K562 (cell line): ENCODE measurements at regions not wholly inside any gene's neighbourhood (a gene's known extent, or its start where the extent isn't known, plus 50 kb on each side); places are given as distances from the start of the nearest gene placed in this dataset.

Experiments used
- ATAC-seq: fragments of 200-7000 bp; cut with Tn5 transposase; 3 replicates; pipeline ENCODE4 v1.9.1; 2020; ENCODE audit warnings: moderate library complexity
- BruUV-seq: library from RNA; stranded (reverse); fragments of 400-500 nt; replicated peaks from 2 replicates; lab custom pipeline; 2021; lab: Mats Ljungman, UMichigan
- CTCF ChIA-PET: fragments of 300-600 bp; formaldehyde crosslinking; extraction: SDS; loops from one replicate; lab custom pipeline; 2021; ENCODE audit warnings: low intra/inter-chr PET ratio; lab: Yijun Ruan, JAX
- POLR2A ChIA-PET: fragments of 300-600, 350-650 bp; sonication (Branson Sonifier 250); formaldehyde crosslinking; extraction: SDS; loops from one replicate; lab custom pipeline; 2021; ENCODE audit warnings: antibody characterized with exemption, inconsistent platforms; lab: Yijun Ruan, JAX
- DNase-seq, 4 experiments: peaks; one replicate each; pipeline versions ENCODE4 v3.0.0 to v3.0.0-alpha.2; 2011 to 2018; ENCODE audit warnings: low spot score in 3 of 4, mixed read lengths in 3 of 4; ENCODE audit errors: extremely low read depth in 1 of 4
- FAIRE-seq: peaks from 2 replicates; lab custom pipeline; 2011; peaks lifted over from hg19 to GRCh38; lab: Jason Lieb, UNC
- H2AFZ ChIP-seq: 2 replicates; pipeline ENCODE4 v1.6.0; 2011; ENCODE audit warnings: low read depth, low read length, control low read depth, inconsistent platforms
- H3K27ac ChIP-seq: fragments of 200-600 bp; 3 replicates; pipeline ENCODE4 v1.8.0; 2011; ENCODE audit warnings: low read depth, mild to moderate bottlenecking, control low read depth, inconsistent platforms, low read length, moderate library complexity, mixed read lengths; ENCODE audit errors: extremely low read depth
- H3K27me3 ChIP-seq, 2 experiments: fragments of 300-600 bp in 1 of 2; 2 replicates in 1 of 2; 3 replicates in 1 of 2; pipeline versions ENCODE4 v1.6.0 to v1.8.0; 2011; ENCODE audit warnings: inconsistent platforms in 2 of 2, low read length in 2 of 2, mild to moderate bottlenecking in 1 of 2, mixed read lengths in 1 of 2, moderate library complexity in 1 of 2; ENCODE audit not compliant: control insufficient read depth in 2 of 2, insufficient read depth in 2 of 2
- H3K36me3 ChIP-seq: fragments of 300-600 bp; 3 replicates; pipeline ENCODE4 v1.8.0; 2011; ENCODE audit warnings: mild to moderate bottlenecking, low read length, inconsistent platforms; ENCODE audit not compliant: control insufficient read depth, insufficient read depth
- H3K4me1 ChIP-seq, 2 experiments: fragments of 200-600 bp in 1 of 2; replicated peaks in 1 of 2; 2 replicates in 1 of 2; 3 replicates in 1 of 2; pipeline versions ENCODE4 v1.5.1 to v1.8.0; 2011; ENCODE audit warnings: inconsistent platforms in 2 of 2, low read length in 2 of 2, mild to moderate bottlenecking in 1 of 2, mixed read lengths in 1 of 2, moderate library complexity in 1 of 2; ENCODE audit not compliant: control insufficient read depth in 2 of 2, insufficient read depth in 2 of 2
- H3K4me2 ChIP-seq: 2 replicates; pipeline ENCODE4 v1.6.1; 2011; ENCODE audit warnings: low read length, control low read depth, inconsistent platforms, mixed read lengths; ENCODE audit not compliant: insufficient read depth
- H3K4me3 ChIP-seq: fragments of 200-600 bp; sonication (generic), shearing (Covaris generic); 2 replicates; pipeline ENCODE4 v1.5.1; 2016; ENCODE audit warnings: control low read depth, inconsistent platforms
- H3K79me2 ChIP-seq: fragments of 200-600 bp; 3 replicates; pipeline ENCODE4 v1.8.0; 2011; ENCODE audit warnings: low read length, inconsistent platforms; ENCODE audit not compliant: control insufficient read depth, insufficient read depth
- H3K9ac ChIP-seq, 2 experiments: 2 replicates each; pipeline versions ENCODE4 v1.6.0 to v1.6.1; 2011; ENCODE audit warnings: low read depth in 2 of 2, low read length in 2 of 2, control low read depth in 1 of 2, inconsistent platforms in 1 of 2, mild to moderate bottlenecking in 1 of 2, mixed read lengths in 1 of 2; ENCODE audit not compliant: insufficient read depth in 1 of 2
- H3K9me1 ChIP-seq: one replicate; pipeline ENCODE4 v1.6.0; 2011; ENCODE audit warnings: inconsistent platforms, mild to moderate bottlenecking, low read length, moderate library complexity; ENCODE audit not compliant: control insufficient read depth, insufficient read depth
- H3K9me3 ChIP-seq: replicated peaks from 2 replicates; pipeline ENCODE4 v1.5.1; 2011; ENCODE audit warnings: low read depth, low read length, inconsistent platforms; ENCODE audit not compliant: control insufficient read depth, insufficient read depth
- H4K20me1 ChIP-seq: replicated peaks from 2 replicates; pipeline ENCODE4 v1.6.1; 2011; ENCODE audit warnings: low read length, inconsistent platforms, mixed read lengths; ENCODE audit not compliant: control insufficient read depth, insufficient read depth
- ADNP ChIP-seq: fragments of 200-800 bp; sonication (Bioruptor generic); IDR thresholded peaks from 2 replicates; pipeline ENCODE4 v1.6.1; 2016; ENCODE audit warnings: missing genetic modification characterization, missing compliant biosample characterization
- DACH1 ChIP-seq: fragments of 450-650 bp; IDR thresholded peaks from 2 replicates; pipeline ENCODE4 v1.6.1; 2018; ENCODE audit not compliant: partially characterized antibody
- HLTF ChIP-seq: fragments of 450-650 bp; IDR thresholded peaks from 2 replicates; pipeline ENCODE4 v1.6.1; 2016
- HNRNPK ChIP-seq: fragments of 200-400 bp; formaldehyde crosslinking; IDR thresholded peaks from one replicate; pipeline ENCODE4 v1.6.1; 2018; ENCODE audit warnings: mild to moderate bottlenecking, low read depth, low read length; ENCODE audit not compliant: poor library complexity, severe bottlenecking
- RUNX1 ChIP-seq: sonication (generic); IDR thresholded peaks from 2 replicates; pipeline ENCODE4 v1.6.1; 2016; ENCODE audit warnings: antibody characterized with exemption, low read depth
- ZNF347 ChIP-seq: fragments of 450-650 bp; formaldehyde crosslinking; IDR thresholded peaks from 2 replicates; pipeline ENCODE4 v1.4.0; 2020; ENCODE audit warnings: low read depth, mild to moderate bottlenecking, moderate library complexity
- WGBS: fragments of 100-300 bp; shearing (Covaris generic); methylation state at CpG from one replicate; pipeline ENCODE4 v1.1.6; 2016; ENCODE audit warnings: low coverage, mixed read lengths; ENCODE audit not compliant: insufficient coverage; ENCODE audit errors: missing lambda C conversion rate; 5-methylcytosine and 5-hydroxymethylcytosine counted together
- in situ Hi-C: fragments of 300-500 bp; cut with MboI; formaldehyde crosslinking; loops from 4 replicates; pipeline ENCODE4 v1.15.0; 2018; ENCODE audit warnings: inconsistent platforms, mixed read lengths
- intact Hi-C: fragments of 100-400 bp; cut with micrococcal nuclease; formaldehyde crosslinking; loops from 2 replicates; pipeline ENCODE4 v1.14.2; 2022
- TF ChIP-seq, protein P1 (sequence below): fragments of 250-450 bp; sonication (Bioruptor Pico); IDR thresholded peaks from 2 replicates; pipeline ENCODE4 v1.8.0; 2021; ENCODE audit warnings: borderline replicate concordance, mild to moderate bottlenecking, moderate library complexity; ENCODE audit not compliant: poor library complexity, severe bottlenecking
- TF ChIP-seq, protein P2 (sequence below): fragments of 250-450 bp; sonication (Bioruptor Pico); IDR thresholded peaks from 2 replicates; pipeline ENCODE4 v1.5.0; 2021; ENCODE audit warnings: mild to moderate bottlenecking, borderline replicate concordance
- TF ChIP-seq, protein P3 (sequence below): fragments of 450-650 bp; formaldehyde crosslinking; IDR thresholded peaks from 2 replicates; pipeline ENCODE4 v1.4.0; 2022; ENCODE audit warnings: missing genetic modification characterization

GRCh38 chr20:39871013-39871412 lies 818.0 kb downstream of the MAFB start:
- in situ Hi-C loops, result no loop called here
- no peaks in the 10 kb centered on the region for H3K79me2 ChIP-seq
- H3K9me3 ChIP-seq, result no peaks in the 10 kb centered on the region
- no peak overlapping the region for H3K27ac ChIP-seq
- 0% methylated on average over 1 of the region's 1 CpG for WGBS
- no peak for TF ChIP-seq DACH1
- TF ChIP-seq, protein P1, sequence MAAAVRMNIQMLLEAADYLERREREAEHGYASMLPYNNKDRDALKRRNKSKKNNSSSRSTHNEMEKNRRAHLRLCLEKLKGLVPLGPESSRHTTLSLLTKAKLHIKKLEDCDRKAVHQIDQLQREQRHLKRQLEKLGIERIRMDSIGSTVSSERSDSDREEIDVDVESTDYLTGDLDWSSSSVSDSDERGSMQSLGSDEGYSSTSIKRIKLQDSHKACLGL (CRISPR knock-in tag), result no peak
- TF ChIP-seq, protein P2, sequence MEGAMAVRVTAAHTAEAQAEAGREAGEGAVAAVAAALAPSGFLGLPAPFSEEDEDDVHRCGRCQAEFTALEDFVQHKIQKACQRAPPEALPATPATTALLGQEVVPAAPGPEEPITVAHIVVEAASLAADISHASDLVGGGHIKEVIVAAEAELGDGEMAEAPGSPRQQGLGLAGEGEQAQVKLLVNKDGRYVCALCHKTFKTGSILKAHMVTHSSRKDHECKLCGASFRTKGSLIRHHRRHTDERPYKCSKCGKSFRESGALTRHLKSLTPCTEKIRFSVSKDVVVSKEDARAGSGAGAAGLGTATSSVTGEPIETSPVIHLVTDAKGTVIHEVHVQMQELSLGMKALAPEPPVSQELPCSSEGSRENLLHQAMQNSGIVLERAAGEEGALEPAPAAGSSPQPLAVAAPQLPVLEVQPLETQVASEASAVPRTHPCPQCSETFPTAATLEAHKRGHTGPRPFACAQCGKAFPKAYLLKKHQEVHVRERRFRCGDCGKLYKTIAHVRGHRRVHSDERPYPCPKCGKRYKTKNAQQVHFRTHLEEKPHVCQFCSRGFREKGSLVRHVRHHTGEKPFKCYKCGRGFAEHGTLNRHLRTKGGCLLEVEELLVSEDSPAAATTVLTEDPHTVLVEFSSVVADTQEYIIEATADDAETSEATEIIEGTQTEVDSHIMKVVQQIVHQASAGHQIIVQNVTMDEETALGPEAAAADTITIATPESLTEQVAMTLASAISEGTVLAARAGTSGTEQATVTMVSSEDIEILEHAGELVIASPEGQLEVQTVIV (CRISPR knock-in tag), result no peak
- TF ChIP-seq ZNF347 (CRISPR knock-in tag), result no peak
- no peak for TF ChIP-seq HNRNPK
- TF ChIP-seq ADNP (tag), result no peak
- no peak for TF ChIP-seq HLTF
- TF ChIP-seq, protein P3, sequence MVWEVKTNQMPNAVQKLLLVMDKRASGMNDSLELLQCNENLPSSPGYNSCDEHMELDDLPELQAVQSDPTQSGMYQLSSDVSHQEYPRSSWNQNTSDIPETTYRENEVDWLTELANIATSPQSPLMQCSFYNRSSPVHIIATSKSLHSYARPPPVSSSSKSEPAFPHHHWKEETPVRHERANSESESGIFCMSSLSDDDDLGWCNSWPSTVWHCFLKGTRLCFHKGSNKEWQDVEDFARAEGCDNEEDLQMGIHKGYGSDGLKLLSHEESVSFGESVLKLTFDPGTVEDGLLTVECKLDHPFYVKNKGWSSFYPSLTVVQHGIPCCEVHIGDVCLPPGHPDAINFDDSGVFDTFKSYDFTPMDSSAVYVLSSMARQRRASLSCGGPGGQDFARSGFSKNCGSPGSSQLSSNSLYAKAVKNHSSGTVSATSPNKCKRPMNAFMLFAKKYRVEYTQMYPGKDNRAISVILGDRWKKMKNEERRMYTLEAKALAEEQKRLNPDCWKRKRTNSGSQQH (CRISPR knock-in tag), result no peak
- TF ChIP-seq RUNX1, result no peak
- TF ChIP-seq, all 486 proteins: peak for 0
- intact Hi-C loops, result no loop called here
- ChIA-PET CTCF (no interaction called here), POLR2A (no interaction called here)
- Histone ChIP-seq H3K9ac (no peak overlapping the region), H3K27me3 (no peaks in the 10 kb centered on the region), H3K4me2 (no peak overlapping the region), H3K36me3 (no peaks in the 10 kb centered on the region), H4K20me1 (no peaks in the 10 kb centered on the region), H3K9me1 (no peaks in the 10 kb centered on the region), H3K4me3 (no peak overlapping the region), H3K4me1 (no peaks in the 10 kb centered on the region), H2AFZ (no peak overlapping the region)
- BruUV-seq, result no TSS peak
- FAIRE-seq, result no peak
- no peak for ATAC-seq
- no peak for DNase-seq
